GM18870 (cell line): ENCODE measurements at regions not wholly inside any gene's neighbourhood (a gene's known extent, or its start where the extent isn't known, plus 50 kb on each side); places are given as distances from the start of the nearest gene placed in this dataset.

Experiments
- ATAC-seq: cut with Tn5 transposase; IDR thresholded peaks from one replicate; pipeline ENCODE4 v1.9.1; 2021; ENCODE audit warnings: moderate library complexity; ENCODE audit not compliant: unreplicated experiment

DNA sequence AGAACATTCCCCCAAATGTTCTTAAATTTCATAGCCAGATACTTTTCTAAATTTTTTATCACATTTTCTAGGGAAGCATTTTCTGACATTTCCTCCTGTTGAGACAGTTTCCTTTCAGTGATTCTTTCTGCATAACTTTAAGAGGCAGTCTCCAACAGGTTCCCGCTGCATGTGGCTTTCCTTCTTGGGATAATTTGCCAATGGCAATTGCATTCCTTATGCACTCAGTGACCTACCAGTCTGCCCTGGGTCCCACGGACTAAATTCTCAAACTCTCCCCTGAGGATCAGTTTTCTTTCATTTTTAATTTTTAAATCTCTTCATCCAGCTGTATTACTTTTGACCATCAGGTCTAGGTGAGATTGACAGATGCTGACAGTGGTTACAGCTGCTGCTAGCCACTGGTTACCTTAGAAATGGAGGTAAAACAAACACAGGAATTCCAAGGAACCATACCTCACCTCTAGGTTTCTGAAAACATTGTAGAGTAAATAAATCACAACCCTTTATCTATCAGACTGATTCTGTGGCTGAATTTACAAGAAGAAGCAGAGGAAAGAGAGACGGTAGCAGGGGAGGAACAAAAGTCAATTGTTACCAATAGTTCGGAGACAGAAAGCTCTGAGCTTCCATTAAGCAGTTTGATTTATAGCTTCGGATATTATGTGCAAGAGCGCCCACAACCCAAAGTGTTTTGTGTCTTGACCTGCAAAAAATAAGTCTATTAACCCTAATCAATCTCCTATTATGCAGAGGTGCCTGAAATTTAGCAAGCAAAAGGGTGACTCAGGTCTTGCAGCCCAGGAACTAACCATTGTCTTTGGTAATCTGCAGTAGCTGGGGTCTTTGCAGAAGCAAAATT is 216.0 kb downstream of the PMP22 start:
- ATAC-seq: no peak

DNA sequence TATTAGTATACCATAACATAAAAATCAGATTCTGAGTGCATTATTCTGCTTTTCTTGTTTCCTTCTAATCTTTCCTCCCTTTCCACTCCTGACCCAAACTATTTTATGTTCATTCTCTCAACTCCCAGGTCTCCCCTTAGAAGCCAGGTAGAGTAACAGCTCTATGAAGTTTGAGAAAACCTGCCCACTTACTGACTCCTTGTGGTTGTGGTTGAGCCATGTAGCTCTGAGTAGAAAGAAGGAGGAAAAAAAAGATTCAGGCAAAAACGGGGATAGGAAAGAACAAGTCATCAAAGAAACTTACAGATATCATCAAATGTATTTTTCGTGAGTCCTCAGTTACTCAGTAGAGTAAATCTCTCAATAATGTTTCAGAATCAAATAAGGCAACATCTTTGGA is 216.7 kb downstream of the PMP22 start:
- ATAC-seq: no peak

DNA sequence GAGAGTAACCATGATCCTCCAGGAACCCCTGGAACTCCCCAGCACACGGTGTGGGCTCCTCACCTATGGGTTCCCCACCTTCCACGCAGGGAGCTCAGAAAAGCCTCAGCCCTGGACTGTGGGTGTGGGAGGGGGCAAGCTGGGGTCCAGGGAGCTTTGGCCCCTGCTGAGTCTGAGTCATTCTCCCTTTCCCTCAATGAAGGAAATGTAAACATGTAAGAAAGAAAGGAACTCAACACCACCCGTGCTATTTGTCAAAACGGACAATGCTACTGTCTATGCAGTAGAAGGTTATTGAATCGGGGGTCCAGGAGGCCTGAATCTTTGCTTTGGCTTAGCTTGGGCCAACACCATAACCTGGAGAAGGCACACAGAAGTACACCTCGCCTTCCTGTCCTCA is 222.8 kb downstream of the PMP22 start:
- ATAC-seq: no peak

DNA sequence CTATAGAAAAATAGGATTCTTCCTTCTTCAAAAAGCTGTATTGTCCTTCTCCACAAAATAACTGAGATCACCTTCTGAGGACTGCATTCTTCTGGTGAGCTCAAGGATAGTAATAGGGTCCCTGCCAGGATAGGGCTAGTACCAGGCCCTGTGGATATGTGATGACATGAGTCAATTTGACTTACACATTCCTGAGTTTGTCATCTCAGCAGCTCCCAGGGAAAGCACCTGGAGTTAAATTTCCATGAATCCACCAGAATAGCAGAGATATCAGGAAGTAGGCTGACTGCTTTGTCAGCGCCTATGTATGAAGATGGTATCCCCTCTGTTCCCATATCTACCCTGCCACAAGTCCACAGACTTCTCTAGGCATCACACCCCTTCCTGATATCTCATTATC is 225.8 kb downstream of the PMP22 start:
- ATAC-seq: no peak

DNA sequence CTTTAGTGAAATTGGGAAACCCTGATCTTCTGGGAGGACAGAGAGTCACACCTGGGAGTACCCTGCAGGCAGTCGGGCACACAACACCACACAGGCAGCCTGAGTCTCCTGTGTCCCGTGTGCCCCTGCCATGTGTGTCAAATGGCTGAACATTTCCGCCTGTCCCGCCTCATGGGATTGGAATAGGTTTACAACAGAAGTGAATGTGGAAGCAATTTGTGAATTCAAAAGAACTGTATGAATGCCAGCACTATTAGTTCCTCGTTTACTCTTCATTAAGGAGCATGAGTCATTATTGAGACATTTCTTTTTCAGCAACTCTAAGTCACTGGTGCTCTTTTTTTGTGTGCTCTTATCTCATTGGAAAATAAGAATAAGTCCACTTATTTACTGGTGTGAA is 226.5 kb downstream of the PMP22 start:
- no peak for ATAC-seq

DNA sequence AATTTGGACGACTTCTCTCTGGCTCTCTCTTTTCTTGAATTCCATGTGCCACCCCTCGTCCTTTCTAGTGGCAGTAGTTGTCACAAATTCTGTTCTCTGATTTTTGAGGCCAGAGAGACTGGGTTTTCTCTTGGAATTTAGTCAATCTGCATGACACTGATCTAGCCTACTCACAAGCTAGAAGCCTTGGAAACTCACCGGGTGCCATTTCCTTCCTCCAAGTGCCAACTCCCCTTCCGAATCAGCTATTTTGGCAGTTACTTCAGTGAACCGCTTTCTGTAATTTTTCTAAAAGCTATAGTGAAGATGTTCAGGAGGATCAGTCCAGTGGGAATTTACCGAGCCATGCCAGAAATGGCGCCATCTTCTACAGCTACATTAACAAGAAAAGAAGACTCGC is 228.9 kb downstream of the PMP22 start:
- ATAC-seq: no peak

DNA sequence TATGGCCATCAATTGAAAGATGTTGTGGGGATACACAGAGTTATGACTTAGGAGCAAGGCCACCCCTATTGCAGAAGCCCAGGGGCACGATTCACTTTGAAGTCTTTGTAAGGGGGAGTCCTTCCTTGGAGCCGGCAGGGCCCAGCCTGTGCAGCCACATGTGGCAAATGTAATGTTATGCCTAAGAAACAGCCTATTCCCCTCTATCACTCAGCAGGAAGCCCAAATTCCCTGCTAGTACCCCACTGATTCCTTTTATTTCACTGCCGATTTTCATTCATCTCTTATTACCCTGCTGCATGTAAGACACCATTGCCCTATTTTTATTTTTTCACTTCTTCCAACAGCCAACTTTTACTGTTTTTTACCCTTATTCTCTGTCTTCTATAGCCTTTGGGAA is 233.2 kb downstream of the PMP22 start:
- no peak for ATAC-seq

DNA sequence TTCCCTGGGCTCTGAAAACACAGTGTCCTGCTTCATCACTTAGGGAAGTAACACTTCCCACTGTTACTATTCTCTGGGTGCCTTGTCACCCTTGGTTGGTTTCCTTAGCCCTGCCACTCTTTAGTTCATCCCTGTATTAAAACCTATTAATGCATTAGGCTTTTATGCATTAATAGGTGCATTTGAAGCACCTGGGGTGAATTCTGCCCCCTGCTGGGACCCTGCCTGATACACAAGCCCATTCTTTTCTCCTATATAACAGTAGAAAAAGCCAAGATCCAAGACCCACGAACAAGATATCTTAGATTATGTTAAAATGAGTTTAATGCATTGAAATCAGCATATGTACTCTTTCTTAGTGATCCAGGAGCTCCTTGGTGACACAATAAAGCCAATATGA is 235.7 kb downstream of the PMP22 start:
- ATAC-seq: no peak

DNA sequence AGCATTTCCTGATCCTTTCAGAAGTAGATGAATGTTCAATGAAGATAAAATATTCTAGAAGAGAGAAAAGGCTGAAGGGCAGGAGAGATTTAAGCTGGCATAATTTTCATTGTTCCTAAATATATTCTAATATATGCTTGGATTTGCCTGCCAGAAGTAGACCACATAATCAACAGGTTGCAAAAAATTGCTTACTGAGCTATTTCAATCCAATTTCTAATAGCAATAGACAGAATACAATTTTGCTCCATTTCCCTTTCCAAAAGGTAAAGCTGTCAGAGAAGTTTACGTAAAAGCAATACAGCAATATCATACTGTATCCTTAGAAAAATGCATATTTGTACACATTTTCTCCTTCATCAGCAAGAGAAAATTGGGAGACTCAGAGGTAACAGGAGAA is 237.3 kb downstream of the PMP22 start:
- no peak for ATAC-seq

DNA sequence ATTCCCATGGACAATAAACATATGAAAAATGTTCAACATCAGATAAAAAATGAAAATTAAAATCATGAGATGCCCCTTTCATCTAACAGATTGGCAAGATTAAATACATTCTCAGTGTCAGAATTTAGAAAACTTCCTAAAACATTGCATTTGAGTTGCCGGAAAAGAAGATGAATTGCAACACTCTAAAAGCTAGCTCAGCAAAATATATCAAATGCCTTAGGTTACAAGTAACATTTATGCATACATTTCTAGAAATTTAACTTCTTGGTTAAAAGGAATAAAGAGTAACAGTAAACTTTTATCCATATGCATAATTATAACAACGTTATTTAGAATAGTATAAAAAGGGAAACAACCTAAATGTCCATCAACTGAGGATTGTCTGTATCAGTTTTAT is 239.0 kb downstream of the PMP22 start:
- ATAC-seq: no peak

DNA sequence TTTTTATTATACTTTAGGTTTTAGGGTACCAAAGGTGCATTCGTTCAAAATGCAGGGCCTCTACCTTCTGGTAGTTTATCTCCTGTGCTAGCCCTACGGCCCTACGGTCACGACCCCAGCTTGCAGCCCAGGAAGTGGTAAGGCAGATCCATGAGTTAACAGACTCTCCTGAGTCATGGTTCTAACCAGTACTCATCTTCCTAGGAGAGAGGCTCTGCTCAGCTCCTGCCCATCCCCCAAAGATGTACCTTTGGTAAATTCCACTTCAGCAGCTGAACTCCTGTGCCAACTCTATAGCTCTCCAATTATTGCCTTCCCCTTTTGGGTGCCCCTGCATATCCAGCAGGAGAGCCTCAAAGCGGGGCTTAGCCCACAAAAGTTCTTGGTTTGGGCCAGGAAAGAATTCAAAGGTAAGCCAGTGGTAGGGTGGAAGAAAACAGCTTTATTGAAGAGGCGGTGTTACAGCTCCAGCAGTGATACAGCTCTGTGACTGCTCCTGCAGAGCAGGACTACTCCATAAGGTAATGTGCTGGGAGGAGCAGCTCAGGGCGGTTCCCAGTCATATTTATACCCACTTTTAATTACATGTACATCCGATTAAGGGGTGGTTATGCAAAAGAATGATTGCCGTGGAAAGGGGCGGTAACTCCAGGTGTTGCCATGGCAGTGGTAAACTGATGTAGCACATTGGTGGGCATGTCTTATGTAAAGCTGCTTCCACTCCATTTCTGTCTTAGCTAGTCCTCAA is 241.4 kb downstream of the PMP22 start:
- no peak for ATAC-seq

DNA sequence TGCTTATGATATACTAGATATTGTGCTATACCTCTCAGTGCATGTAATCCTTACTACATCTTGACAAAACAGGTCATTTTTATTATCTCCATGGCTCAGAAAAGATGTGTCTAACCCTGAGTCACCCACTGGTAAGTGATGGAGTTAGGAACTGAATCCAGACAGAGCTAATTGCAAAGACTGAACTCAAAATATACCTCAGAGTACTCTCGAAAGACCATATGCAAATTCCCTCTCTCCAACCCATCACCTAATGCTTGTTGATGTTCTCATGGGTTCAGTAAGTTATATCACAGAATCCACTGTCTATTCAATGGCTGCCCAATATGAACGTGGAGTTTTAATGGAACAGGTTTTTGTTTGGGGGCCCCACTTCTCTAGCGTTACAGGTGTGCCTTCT is 246.0 kb downstream of the PMP22 start:
- no peak for ATAC-seq

DNA sequence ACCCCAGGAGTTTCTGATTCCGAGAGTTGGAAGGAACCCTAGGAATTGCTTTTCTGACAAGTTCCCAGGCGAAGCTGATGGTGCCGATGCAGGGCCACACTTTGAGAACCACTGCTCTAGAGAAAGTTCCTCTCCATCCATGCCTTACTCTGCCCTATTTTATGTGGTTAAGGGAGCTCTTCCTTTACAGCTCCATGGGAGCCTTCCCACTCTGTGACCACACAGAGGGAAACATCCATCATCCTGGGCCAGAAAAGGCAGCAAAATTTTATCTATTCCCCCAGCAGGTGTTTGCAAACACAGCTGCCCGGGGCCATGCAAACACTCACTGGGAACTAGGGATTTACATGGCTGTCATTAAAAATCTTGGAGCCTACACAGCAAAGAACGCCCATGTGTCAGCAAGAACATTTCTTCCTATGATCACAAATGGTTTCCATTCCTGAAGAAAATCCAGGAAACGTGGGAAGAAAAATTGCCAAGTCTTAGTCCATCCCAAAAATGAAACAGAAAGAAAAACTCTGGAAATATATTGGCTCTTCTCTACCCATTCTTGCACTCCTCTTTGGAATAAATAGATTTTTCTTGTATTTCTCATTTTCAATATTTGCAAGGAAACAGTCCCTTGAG is 252.7 kb downstream of the PMP22 start:
- ATAC-seq: no peak

DNA sequence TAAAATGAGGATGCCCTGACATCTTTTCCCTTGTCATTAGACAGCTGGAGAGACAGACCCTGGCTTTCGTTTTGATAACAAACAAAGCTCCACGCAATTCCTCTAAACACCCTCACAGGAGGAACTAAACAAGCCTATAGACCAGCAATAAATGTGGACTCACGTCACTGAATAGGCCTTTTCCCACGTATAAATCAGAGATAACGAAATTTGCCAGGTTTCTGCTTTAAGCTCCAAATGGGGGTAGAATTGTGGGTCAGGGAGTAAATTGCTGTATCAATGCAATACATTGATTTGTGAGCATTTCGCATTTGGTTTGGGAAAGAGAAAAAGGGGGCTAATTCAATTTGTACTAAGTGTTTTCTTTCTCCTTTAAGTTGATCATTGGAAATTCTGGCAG is 256.0 kb downstream of the PMP22 start:
- ATAC-seq: no peak

DNA sequence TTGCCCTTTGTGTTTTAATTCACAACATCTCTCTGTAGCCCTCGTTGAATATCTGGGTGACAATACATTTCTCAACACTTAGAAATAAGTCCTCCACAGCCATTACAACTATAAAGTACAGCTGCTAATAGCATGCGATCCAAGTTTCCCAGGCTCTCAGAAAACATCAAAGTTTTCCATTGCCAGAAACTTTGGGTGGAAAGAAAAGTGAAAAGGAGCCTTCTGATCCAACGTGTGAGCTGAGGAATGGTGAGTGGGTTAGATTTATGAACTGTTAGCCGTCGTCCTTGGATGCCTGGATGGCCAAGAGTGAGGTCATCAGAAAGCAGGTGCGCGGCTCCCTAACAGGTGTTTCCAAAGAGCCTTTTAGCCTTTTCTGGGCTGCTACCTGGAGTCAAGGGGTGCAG is 258.0 kb downstream of the PMP22 start:
- ATAC-seq: no peak

DNA sequence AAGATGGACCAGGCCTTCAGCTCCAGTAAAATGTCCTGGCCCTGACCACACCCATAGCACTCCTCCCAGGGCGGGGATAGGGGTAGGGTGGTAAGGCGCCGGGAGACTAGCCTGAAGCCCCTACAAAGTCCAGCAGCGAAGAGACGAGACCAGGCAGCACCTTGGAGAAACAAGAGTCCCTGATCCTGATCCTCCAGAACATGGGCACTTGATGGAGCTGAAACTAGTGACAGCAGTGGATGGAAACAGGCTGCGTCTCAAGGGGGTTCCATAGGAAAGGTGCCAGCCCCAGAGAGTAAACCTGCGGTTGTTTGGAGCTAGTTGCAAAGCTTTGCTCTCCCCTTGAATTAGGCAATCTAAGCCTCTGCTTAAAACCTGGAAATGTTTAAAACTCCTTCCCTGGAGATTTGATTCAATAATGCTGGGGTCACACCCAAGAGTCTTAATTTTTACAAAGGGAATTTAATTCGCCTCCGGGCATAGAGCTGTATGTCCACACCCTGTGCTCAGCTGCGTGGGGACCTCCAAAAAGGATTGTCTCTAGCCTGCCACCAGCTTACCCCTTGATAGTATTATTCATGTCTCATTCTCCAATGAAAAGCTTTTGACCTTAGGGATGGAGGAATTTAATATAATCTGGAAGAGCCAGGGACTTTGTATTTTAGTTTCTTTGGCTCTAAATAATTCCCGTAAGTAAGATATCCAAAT is 258.6 kb downstream of the PMP22 start:
- no peak for ATAC-seq

DNA sequence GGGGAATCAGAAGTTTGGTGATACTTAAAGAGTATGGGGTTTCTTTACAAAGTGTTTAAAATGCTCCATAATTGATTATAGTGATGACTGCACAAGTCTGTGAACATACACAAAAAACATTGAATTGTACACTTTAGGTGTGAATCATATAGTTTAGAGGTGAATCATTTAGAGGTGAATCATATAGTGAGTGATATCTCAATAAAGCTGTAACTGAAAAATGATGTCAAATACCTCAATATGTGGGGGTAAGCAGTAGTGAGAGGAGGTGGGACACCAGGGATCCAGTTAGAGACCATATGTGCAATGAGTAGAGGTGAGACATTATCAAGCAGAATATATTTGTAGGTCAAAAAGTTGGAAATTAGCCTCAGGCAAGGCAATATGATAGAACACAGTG is 264.5 kb downstream of the PMP22 start:
- no peak for ATAC-seq

DNA sequence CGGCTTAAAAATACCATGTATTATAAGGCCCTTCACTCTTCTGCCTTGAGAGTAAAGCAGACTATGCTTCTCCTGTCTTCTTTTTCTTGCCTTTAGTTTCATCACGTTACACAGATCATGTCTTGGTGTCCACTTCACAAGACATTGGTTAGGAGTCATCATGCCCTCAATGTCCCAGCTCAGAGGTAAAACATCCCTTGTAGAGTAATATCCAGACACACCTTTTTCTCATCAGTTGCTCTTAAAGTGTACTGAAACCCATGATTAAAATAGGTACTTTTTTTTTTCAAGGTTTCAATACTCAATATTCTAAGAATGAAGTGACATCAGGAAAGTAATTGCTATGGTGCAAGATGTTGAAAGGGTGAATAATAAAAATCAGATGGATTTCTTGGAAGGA is 267.8 kb downstream of the PMP22 start:
- ATAC-seq: no peak

DNA sequence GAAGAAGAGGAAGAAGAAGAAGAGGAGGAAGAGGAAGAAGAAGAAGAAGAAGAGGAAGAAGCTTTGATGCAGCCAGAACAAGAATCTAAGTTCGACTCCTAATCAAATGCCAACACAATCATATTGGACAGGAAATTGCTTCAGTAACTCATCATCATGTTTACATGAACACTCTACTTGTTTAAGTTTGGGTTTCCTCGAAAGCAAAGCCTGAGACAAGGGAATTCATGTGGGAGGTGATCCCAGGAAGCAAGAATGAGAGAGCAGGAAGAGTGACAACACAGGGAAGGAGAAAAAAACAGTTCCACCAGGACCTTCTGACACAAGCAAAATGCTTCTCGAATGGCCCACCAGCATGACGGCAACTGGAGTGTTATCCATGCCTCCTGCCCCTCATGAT is 279.0 kb downstream of the PMP22 start:
- no peak for ATAC-seq

DNA sequence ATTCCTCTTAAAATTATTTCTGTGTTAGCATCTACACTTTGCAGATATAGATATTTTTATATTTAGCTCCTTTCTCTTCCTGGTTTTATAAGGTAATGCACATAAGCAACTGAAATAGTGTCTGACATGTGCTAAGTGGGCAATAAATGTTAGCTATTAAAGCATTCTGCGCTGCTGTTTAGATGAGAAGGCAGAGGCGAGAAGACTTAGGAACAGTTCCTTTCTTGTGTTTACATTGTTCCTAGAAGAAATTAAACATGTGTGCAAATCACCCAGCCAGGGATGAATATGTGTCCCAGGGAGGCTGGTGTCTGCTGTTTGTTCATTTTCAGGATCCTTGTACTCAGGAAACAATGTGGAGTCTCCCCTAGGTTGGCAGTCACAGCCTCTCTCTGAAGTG is 292.3 kb downstream of the PMP22 start:
- ATAC-seq: no peak

DNA sequence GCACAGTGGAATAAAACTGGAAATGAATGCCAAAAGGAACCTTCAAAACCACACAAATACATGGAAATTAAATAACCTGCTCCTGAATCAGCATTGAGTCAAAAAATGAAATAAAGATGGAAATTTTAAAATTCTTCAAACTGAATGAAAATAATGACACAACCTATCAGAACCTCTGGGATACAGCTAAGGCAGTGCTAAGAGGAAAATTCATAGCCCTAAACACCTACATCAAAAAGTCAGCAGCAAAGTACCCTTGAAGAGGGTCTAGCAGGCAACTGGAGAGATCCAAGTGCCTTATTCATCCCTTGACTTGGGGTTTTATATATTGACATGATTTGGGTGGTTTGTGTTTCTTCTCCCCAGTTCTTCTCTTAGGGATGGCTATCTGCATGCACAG is 294.1 kb downstream of the PMP22 start:
- no peak for ATAC-seq
